ENCODE measurements at regions not wholly inside any gene's neighbourhood (a gene's known extent, or its start where the extent isn't known, plus 50 kb on each side); places are given as distances from the start of the nearest gene placed in this dataset.

DNA sequence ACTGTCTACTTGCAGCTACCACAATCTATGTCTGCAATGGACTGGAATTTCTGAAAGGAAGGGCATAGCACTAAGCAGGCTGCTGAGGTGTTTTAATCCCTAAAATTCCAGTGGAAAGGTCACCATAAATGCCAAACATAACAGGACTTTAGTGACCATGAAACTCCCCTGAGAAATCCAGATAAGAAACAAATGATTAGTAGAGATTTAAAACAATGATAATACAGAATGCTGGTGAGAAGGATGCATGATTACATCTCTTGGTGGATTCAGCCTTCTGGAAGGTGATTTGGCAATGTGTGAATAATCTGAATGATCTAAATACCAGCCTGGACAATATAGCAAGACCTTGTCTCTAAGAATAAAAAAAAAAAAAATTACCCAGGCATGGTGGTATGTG lies 475.0 kb upstream of the CBLB start:
- TF ChIP-seq, protein P1, sequence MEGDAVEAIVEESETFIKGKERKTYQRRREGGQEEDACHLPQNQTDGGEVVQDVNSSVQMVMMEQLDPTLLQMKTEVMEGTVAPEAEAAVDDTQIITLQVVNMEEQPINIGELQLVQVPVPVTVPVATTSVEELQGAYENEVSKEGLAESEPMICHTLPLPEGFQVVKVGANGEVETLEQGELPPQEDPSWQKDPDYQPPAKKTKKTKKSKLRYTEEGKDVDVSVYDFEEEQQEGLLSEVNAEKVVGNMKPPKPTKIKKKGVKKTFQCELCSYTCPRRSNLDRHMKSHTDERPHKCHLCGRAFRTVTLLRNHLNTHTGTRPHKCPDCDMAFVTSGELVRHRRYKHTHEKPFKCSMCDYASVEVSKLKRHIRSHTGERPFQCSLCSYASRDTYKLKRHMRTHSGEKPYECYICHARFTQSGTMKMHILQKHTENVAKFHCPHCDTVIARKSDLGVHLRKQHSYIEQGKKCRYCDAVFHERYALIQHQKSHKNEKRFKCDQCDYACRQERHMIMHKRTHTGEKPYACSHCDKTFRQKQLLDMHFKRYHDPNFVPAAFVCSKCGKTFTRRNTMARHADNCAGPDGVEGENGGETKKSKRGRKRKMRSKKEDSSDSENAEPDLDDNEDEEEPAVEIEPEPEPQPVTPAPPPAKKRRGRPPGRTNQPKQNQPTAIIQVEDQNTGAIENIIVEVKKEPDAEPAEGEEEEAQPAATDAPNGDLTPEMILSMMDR (IDR thresholded peaks at IDR 0.05; ENCODE audit: borderline replicate concordance, extremely low read depth, low read length, poor library complexity, severe bottlenecking): no peak
- TF ChIP-seq EZH2 (IDR thresholded peaks at IDR 0.05; ENCODE audit: borderline replicate concordance, low read depth, low read length, severe bottlenecking): no peak
